Panc1 (cell line): ENCODE measurements at regions not wholly inside any gene's neighbourhood (a gene's known extent, or its start where the extent isn't known, plus 50 kb on each side); places are given as distances from the start of the nearest gene placed in this dataset.

Source experiments
- ATAC-seq: fragments of 200-7000 bp; cut with Tn5 transposase; 2 replicates; pipeline ENCODE4 v1.9.1; 2020; ENCODE audit warnings: mild to moderate bottlenecking, moderate library complexity
- BruUV-seq: library from RNA; stranded (reverse); fragments of 400-500 nt; replicated peaks from 2 replicates; lab custom pipeline; 2021; lab: Mats Ljungman, UMichigan
- CTCF ChIA-PET: fragments of 300-600 bp; sonication (Branson Sonifier 250); formaldehyde crosslinking; loops from one replicate; lab custom pipeline; 2022; ENCODE audit warnings: antibody characterized with exemption; lab: Charles Lee
- POLR2A ChIA-PET: fragments of 300-600 bp; sonication (Branson Sonifier 250); formaldehyde crosslinking; loops from one replicate; lab custom pipeline; 2022; ENCODE audit warnings: antibody characterized with exemption; lab: Charles Lee
- DNase-seq: peaks from one replicate; pipeline ENCODE4 v3.0.0-alpha.2; 2010; ENCODE audit warnings: low read depth, low spot score
- H3K27ac ChIP-seq: 2 replicates; pipeline ENCODE4 v1.5.1; 2011; ENCODE audit warnings: mild to moderate bottlenecking, low read length, inconsistent platforms
- H3K27me3 ChIP-seq: fragments of 200-500 bp; sonication (Bioruptor generic); 2 replicates; pipeline ENCODE4 v1.6.0; 2014; ENCODE audit warnings: low read length, inconsistent platforms; ENCODE audit not compliant: control insufficient read depth, insufficient read depth
- H3K36me3 ChIP-seq: fragments of 200-500 bp; sonication (Bioruptor generic); 2 replicates; pipeline ENCODE4 v1.5.1; 2014; ENCODE audit warnings: inconsistent platforms, mild to moderate bottlenecking, low read length, moderate library complexity; ENCODE audit not compliant: control insufficient read depth, insufficient read depth
- H3K4me1 ChIP-seq: 2 replicates; pipeline ENCODE4 v1.5.1; 2011; ENCODE audit warnings: inconsistent platforms, mild to moderate bottlenecking, low read length, moderate library complexity; ENCODE audit not compliant: control insufficient read depth, insufficient read depth
- H3K4me3 ChIP-seq, 2 experiments: 2 replicates each; pipeline ENCODE4 v1.5.1; 2011 to 2012; ENCODE audit warnings: low read depth in 2 of 2, low read length in 2 of 2, mild to moderate bottlenecking in 2 of 2, inconsistent platforms in 1 of 2, moderate library complexity in 1 of 2
- H3K9me3 ChIP-seq: fragments of 200-500 bp; sonication (Bioruptor generic); 2 replicates; pipeline ENCODE4 v1.5.1; 2014; ENCODE audit warnings: low read depth, mild to moderate bottlenecking, inconsistent platforms, low read length, moderate library complexity; ENCODE audit not compliant: control insufficient read depth, insufficient read depth
- POLR2AphosphoS5 ChIP-seq: IDR thresholded peaks from 2 replicates; pipeline ENCODE4 v1.6.1; 2012; ENCODE audit warnings: mild to moderate bottlenecking, low read depth, low read length, moderate library complexity
- SIN3A ChIP-seq: IDR thresholded peaks from 2 replicates; pipeline ENCODE4 v1.6.1; 2012; ENCODE audit warnings: low read depth, mild to moderate bottlenecking, low read length, moderate library complexity, borderline replicate concordance; ENCODE audit not compliant: insufficient read depth
- TCF7L2 ChIP-seq: IDR thresholded peaks from 2 replicates; pipeline ENCODE4 v1.6.1; 2011; ENCODE audit warnings: mild to moderate bottlenecking, low read depth, low read length, inconsistent platforms
- in situ Hi-C: cut with HindIII; loops from 2 replicates; pipeline ENCODE4 v1.10.0; 2016; ENCODE audit warnings: low sequenced_read_pairs, low pct_unique_long_range_greater_than_20kb
- intact Hi-C: fragments of 100-400 bp; cut with micrococcal nuclease; formaldehyde crosslinking; loops from one replicate; pipeline ENCODE4 v1.10.0; 2022; ENCODE audit not compliant: unreplicated experiment
- TF ChIP-seq, protein P1 (sequence below), 2 experiments: IDR thresholded peaks; 2 replicates each; pipeline ENCODE4 v1.6.1; 2011 to 2012; ENCODE audit warnings: low read depth in 2 of 2, control low read depth in 1 of 2, low read length in 1 of 2, mild to moderate bottlenecking in 1 of 2, moderate library complexity in 1 of 2; ENCODE audit not compliant: insufficient read depth in 1 of 2
- TF ChIP-seq, protein P2 (sequence below): fragments of 450-650 bp; IDR thresholded peaks from 2 replicates; pipeline ENCODE4 v1.5.1; 2017; ENCODE audit warnings: mild to moderate bottlenecking

DNA sequence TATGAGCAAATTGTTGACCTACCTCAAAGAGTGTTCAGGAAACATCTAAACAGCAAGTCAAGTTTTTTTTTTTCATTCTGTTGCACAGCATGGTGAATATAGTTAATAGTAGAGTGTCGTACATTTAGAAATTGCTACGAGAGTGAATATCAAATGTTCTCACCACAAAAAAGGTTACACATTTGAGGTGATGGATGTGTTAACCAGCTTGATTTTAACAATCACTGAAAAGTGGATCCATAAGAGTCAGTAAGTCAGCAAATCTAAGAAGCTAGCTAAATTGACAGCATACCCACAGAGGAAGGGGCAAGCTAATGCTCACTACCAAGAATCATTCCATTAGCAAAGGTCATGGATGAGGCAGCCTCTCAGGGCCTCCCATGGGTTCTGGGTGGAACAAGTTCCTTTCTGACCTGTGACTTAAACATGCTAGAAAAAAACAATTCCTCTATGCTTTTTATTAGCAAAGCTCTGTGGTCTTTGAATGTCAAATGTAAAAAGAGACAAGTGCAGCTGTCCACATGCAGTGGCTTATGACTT is 235.4 kb upstream of the CCDC179 start:
- H3K27ac ChIP-seq, result no peak overlapping the region
- no peaks in the 10 kb centered on the region for H3K9me3 ChIP-seq
- H3K27me3 ChIP-seq, result no peaks in the 10 kb centered on the region
- H3K4me1 ChIP-seq, result no peaks in the 10 kb centered on the region
- no peak for ATAC-seq
- in situ Hi-C loops (no loop called here), intact Hi-C loops (loop anchor here (10.0 kb wide), 1 partner anchor 211 kb away; no protein-coding TSS in a partner anchor)
- BruUV-seq, result no TSS peak
- ChIA-PET CTCF (no interaction called here), POLR2A (no interaction called here)
- TF ChIP-seq, protein P1, sequence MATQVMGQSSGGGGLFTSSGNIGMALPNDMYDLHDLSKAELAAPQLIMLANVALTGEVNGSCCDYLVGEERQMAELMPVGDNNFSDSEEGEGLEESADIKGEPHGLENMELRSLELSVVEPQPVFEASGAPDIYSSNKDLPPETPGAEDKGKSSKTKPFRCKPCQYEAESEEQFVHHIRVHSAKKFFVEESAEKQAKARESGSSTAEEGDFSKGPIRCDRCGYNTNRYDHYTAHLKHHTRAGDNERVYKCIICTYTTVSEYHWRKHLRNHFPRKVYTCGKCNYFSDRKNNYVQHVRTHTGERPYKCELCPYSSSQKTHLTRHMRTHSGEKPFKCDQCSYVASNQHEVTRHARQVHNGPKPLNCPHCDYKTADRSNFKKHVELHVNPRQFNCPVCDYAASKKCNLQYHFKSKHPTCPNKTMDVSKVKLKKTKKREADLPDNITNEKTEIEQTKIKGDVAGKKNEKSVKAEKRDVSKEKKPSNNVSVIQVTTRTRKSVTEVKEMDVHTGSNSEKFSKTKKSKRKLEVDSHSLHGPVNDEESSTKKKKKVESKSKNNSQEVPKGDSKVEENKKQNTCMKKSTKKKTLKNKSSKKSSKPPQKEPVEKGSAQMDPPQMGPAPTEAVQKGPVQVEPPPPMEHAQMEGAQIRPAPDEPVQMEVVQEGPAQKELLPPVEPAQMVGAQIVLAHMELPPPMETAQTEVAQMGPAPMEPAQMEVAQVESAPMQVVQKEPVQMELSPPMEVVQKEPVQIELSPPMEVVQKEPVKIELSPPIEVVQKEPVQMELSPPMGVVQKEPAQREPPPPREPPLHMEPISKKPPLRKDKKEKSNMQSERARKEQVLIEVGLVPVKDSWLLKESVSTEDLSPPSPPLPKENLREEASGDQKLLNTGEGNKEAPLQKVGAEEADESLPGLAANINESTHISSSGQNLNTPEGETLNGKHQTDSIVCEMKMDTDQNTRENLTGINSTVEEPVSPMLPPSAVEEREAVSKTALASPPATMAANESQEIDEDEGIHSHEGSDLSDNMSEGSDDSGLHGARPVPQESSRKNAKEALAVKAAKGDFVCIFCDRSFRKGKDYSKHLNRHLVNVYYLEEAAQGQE (IDR thresholded peaks at IDR 0.05; ENCODE audit: insufficient read depth in 1 of 2, low read depth in 2 of 2, low read length in 1 of 2), result no peak
- no peak overlapping the region for H3K4me3 ChIP-seq
- no peaks in the 10 kb centered on the region for H3K36me3 ChIP-seq
- DNase-seq, result no peak

DNA sequence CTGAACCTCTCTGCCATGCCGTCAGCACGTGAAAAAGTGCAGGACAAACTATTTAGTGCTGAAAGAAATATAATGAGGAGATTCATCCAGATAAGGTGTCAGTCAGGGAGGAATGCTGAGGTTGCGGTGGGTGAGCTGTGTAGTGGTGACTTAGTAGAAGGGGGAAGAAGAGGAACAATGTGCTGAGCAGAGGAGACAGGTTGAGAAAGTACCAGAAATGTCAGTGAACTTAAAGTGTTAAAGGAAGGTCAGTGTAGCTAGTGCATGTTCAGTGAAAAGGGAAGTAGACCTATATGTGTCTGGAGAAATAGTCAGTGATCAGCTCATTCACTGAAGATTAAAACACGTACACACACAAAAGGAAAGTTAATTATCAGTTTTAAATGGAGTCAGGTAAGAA is 237.6 kb upstream of the CCDC179 start:
- POLR2A ChIA-PET, result no interaction called here
- Histone ChIP-seq H3K4me1 (no peaks in the 10 kb centered on the region), H3K9me3 (no peaks in the 10 kb centered on the region), H3K4me3 (no peak overlapping the region), H3K36me3 (no peaks in the 10 kb centered on the region), H3K27ac (no peak overlapping the region), H3K27me3 (no peaks in the 10 kb centered on the region)
- intact Hi-C loops (loop anchor here (10.0 kb wide), 1 partner anchor 213 kb away; no protein-coding TSS in a partner anchor), in situ Hi-C loops (no loop called here)
- TF ChIP-seq, protein P2, sequence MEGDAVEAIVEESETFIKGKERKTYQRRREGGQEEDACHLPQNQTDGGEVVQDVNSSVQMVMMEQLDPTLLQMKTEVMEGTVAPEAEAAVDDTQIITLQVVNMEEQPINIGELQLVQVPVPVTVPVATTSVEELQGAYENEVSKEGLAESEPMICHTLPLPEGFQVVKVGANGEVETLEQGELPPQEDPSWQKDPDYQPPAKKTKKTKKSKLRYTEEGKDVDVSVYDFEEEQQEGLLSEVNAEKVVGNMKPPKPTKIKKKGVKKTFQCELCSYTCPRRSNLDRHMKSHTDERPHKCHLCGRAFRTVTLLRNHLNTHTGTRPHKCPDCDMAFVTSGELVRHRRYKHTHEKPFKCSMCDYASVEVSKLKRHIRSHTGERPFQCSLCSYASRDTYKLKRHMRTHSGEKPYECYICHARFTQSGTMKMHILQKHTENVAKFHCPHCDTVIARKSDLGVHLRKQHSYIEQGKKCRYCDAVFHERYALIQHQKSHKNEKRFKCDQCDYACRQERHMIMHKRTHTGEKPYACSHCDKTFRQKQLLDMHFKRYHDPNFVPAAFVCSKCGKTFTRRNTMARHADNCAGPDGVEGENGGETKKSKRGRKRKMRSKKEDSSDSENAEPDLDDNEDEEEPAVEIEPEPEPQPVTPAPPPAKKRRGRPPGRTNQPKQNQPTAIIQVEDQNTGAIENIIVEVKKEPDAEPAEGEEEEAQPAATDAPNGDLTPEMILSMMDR, result no peak
- TF ChIP-seq POLR2AphosphoS5 (no peak), TCF7L2 (no peak), SIN3A (no peak)
- TF ChIP-seq, protein P1 (IDR thresholded peaks at IDR 0.05; ENCODE audit: insufficient read depth in 1 of 2, low read depth in 2 of 2, low read length in 1 of 2), result no peak
- DNase-seq (no peak), ATAC-seq (no peak)
- CTCF ChIA-PET, result no interaction called here
- no TSS peak for BruUV-seq
